GM23338 (cell line): ENCODE measurements at regions not wholly inside any gene's neighbourhood (a gene's known extent, or its start where the extent isn't known, plus 50 kb on each side); places are given as distances from the start of the nearest gene placed in this dataset.

Experiments used
- ATAC-seq: fragments of 200-7000 bp; cut with Tn5 transposase; 3 replicates; pipeline ENCODE4 v1.9.1; 2020
- DNase-seq: peaks from one replicate; pipeline ENCODE4 v3.0.0-alpha.2; 2015; ENCODE audit warnings: low spot score
- H2AFZ ChIP-seq: fragments of 200-600 bp; sonication (generic); 2 replicates; pipeline ENCODE4 v1.8.0; 2016; ENCODE audit warnings: antibody characterized with exemption, mild to moderate bottlenecking, moderate library complexity
- H3F3A ChIP-seq: fragments of 200-600 bp; sonication (generic); replicated peaks from 2 replicates; pipeline ENCODE4 v1.8.0; 2017; ENCODE audit warnings: antibody characterized with exemption, mixed run types, low read depth
- H3K27ac ChIP-seq: fragments of 200-600 bp; sonication (generic); 2 replicates; pipeline ENCODE4 v1.6.1; 2016; ENCODE audit warnings: low read depth
- H3K27me3 ChIP-seq: fragments of 200-600 bp; sonication (generic); 2 replicates; pipeline ENCODE4 v1.8.0; 2016; ENCODE audit warnings: mild to moderate bottlenecking, mixed run types, moderate library complexity; ENCODE audit not compliant: insufficient read depth
- H3K36me3 ChIP-seq: fragments of 200-600 bp; sonication (generic); 2 replicates; pipeline ENCODE4 v1.8.0; 2016; ENCODE audit warnings: mild to moderate bottlenecking; ENCODE audit not compliant: insufficient read depth
- H3K4me1 ChIP-seq: fragments of 200-600 bp; sonication (generic); 2 replicates; pipeline ENCODE4 v1.8.0; 2016; ENCODE audit warnings: mild to moderate bottlenecking, moderate library complexity; ENCODE audit not compliant: insufficient read depth
- H3K4me2 ChIP-seq: fragments of 200-600 bp; sonication (generic); 2 replicates; pipeline ENCODE4 v1.7.1; 2017; ENCODE audit warnings: mixed run types
- H3K4me3 ChIP-seq: fragments of 200-600 bp; sonication (generic); 2 replicates; pipeline ENCODE4 v1.6.1; 2016; ENCODE audit warnings: mixed run types
- H3K79me2 ChIP-seq: fragments of 200-600 bp; sonication (generic); replicated peaks from 2 replicates; pipeline ENCODE4 v1.8.0; 2017; ENCODE audit warnings: mild to moderate bottlenecking; ENCODE audit not compliant: insufficient read depth
- H3K9me2 ChIP-seq: fragments of 200-600 bp; sonication (generic); 2 replicates; pipeline ENCODE4 v1.8.0; 2017; ENCODE audit not compliant: insufficient read depth
- H4K20me1 ChIP-seq: fragments of 200-600 bp; sonication (generic); replicated peaks from 2 replicates; pipeline ENCODE4 v1.8.0; 2017; ENCODE audit warnings: mild to moderate bottlenecking; ENCODE audit not compliant: insufficient read depth
- H3K27ac Mint-ChIP-seq: 2 replicates; pipeline ENCODE4 v1.8.0; 2020; ENCODE audit warnings: inconsistent platforms, mild to moderate bottlenecking, moderate library complexity, mixed read lengths
- H3K27me3 Mint-ChIP-seq: 3 replicates; pipeline ENCODE4 v1.8.0; 2022; ENCODE audit warnings: low read depth, mild to moderate bottlenecking, moderate library complexity, mixed read lengths, inconsistent platforms; ENCODE audit not compliant: insufficient read depth, poor library complexity
- H3K36me3 Mint-ChIP-seq: 3 replicates; pipeline ENCODE4 v1.8.0; 2021; ENCODE audit warnings: low read depth, mild to moderate bottlenecking, inconsistent platforms, moderate library complexity, mixed read lengths
- H3K4me1 Mint-ChIP-seq: 3 replicates; pipeline ENCODE4 v1.8.0; 2020; ENCODE audit warnings: mild to moderate bottlenecking, inconsistent platforms, mixed read lengths
- H3K4me3 Mint-ChIP-seq: 3 replicates; pipeline ENCODE4 v1.8.0; 2021; ENCODE audit warnings: moderate library complexity, mild to moderate bottlenecking, inconsistent platforms, mixed read lengths
- H3K9me3 Mint-ChIP-seq: 3 replicates; pipeline ENCODE4 v1.8.0; 2020; ENCODE audit warnings: moderate library complexity, mild to moderate bottlenecking, inconsistent platforms, mixed read lengths
- EZH2 ChIP-seq: fragments of 200-600 bp; sonication (generic); IDR thresholded peaks from one replicate; pipeline ENCODE4 v1.8.0; 2017; ENCODE audit warnings: antibody characterized with exemption, mild to moderate bottlenecking, low read depth; ENCODE audit not compliant: unreplicated experiment
- NANOG ChIP-seq: IDR thresholded peaks from 2 replicates; pipeline ENCODE4 v1.6.1; 2016; ENCODE audit warnings: antibody characterized with exemption, borderline replicate concordance
- ZNF331 ChIP-seq: fragments of 250-450 bp; sonication (Bioruptor Pico); IDR thresholded peaks from 2 replicates; pipeline ENCODE4 v1.5.0; 2020; ENCODE audit warnings: low read depth, mild to moderate bottlenecking, moderate library complexity
- TF ChIP-seq, protein P1 (sequence below): fragments of 250-450 bp; sonication (Bioruptor Pico); IDR thresholded peaks from 2 replicates; pipeline ENCODE4 v1.5.0; 2020; ENCODE audit warnings: mild to moderate bottlenecking, moderate library complexity

GRCh38 chr4:32192363-32192762, 1472.2 kb downstream of the PCDH7 start (continued):
- TF ChIP-seq, protein P1, sequence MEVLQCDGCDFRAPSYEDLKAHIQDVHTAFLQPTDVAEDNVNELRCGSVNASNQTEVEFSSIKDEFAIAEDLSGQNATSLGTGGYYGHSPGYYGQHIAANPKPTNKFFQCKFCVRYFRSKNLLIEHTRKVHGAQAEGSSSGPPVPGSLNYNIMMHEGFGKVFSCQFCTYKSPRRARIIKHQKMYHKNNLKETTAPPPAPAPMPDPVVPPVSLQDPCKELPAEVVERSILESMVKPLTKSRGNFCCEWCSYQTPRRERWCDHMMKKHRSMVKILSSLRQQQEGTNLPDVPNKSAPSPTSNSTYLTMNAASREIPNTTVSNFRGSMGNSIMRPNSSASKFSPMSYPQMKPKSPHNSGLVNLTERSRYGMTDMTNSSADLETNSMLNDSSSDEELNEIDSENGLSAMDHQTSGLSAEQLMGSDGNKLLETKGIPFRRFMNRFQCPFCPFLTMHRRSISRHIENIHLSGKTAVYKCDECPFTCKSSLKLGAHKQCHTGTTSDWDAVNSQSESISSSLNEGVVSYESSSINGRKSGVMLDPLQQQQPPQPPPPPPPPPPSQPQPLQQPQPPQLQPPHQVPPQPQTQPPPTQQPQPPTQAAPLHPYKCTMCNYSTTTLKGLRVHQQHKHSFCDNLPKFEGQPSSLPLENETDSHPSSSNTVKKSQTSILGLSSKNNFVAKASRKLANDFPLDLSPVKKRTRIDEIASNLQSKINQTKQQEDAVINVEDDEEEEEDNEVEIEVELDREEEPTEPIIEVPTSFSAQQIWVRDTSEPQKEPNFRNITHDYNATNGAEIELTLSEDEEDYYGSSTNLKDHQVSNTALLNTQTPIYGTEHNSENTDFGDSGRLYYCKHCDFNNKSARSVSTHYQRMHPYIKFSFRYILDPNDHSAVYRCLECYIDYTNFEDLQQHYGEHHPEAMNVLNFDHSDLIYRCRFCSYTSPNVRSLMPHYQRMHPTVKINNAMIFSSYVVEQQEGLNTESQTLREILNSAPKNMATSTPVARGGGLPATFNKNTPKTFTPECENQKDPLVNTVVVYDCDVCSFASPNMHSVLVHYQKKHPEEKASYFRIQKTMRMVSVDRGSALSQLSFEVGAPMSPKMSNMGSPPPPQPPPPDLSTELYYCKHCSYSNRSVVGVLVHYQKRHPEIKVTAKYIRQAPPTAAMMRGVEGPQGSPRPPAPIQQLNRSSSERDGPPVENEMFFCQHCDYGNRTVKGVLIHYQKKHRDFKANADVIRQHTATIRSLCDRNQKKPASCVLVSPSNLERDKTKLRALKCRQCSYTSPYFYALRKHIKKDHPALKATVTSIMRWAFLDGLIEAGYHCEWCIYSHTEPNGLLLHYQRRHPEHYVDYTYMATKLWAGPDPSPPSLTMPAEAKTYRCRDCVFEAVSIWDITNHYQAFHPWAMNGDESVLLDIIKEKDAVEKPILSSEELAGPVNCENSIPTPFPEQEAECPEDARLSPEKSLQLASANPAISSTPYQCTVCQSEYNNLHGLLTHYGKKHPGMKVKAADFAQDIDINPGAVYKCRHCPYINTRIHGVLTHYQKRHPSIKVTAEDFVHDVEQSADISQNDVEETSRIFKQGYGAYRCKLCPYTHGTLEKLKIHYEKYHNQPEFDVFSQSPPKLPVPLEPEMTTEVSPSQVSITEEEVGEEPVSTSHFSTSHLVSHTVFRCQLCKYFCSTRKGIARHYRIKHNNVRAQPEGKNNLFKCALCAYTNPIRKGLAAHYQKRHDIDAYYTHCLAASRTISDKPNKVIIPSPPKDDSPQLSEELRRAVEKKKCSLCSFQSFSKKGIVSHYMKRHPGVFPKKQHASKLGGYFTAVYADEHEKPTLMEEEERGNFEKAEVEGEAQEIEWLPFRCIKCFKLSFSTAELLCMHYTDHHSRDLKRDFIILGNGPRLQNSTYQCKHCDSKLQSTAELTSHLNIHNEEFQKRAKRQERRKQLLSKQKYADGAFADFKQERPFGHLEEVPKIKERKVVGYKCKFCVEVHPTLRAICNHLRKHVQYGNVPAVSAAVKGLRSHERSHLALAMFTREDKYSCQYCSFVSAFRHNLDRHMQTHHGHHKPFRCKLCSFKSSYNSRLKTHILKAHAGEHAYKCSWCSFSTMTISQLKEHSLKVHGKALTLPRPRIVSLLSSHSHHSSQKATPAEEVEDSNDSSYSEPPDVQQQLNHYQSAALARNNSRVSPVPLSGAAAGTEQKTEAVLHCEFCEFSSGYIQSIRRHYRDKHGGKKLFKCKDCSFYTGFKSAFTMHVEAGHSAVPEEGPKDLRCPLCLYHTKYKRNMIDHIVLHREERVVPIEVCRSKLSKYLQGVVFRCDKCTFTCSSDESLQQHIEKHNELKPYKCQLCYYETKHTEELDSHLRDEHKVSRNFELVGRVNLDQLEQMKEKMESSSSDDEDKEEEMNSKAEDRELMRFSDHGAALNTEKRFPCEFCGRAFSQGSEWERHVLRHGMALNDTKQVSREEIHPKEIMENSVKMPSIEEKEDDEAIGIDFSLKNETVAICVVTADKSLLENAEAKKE (CRISPR knock-in tag): no peak
- TF ChIP-seq NANOG: no peak

DNA sequence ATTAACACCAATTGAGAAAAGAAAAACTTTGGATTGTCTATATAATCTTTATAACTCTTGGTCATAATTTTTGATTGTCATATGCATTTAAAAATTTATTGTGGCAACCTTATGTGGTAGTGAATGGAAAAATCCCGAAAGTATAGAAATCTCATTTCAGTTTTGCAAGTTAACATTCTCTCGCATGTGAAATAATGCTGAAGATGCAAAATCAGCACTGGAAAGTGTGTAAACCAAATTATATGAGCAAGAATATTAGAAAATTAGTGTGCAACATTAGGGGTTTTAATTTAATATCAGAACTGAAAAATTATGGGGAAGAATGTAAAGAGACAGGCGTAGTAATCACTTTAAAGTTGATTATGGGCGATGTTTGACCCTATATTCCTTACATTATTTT, 1472.8 kb downstream of the PCDH7 start:
- Histone ChIP-seq H2AFZ (no peak overlapping the region), H4K20me1 (no peaks in the 10 kb centered on the region), H3K4me3 (no peak overlapping the region), H3K4me2 (no peak overlapping the region), H3K79me2 (no peaks in the 10 kb centered on the region), H3F3A (no peaks in the 10 kb centered on the region), H3K9me2 (no peaks in the 10 kb centered on the region), H3K27me3 (no peaks in the 10 kb centered on the region), H3K4me1 (no peaks in the 10 kb centered on the region), H3K36me3 (no peaks in the 10 kb centered on the region), H3K27ac (no peak overlapping the region)
- Mint-ChIP-seq H3K4me1 (no peaks in the 10 kb centered on the region), H3K4me3 (no peak overlapping the region), H3K27ac (no peak overlapping the region), H3K36me3 (peaks cover 4% of the 10 kb centered on the region; the same call in 1 of the 3 replicates), H3K9me3 (peaks cover 7% of the 10 kb centered on the region; the same call in 2 of the 3 replicates), H3K27me3 (peaks cover 3% of the 10 kb centered on the region)
- DNase-seq: no peak
- no peak for ATAC-seq
- TF ChIP-seq NANOG (no peak), ZNF331 (no peak), EZH2 (no peak)
- TF ChIP-seq, protein P1 (CRISPR knock-in tag): no peak
